D721Med (cell line): ENCODE measurements at regions not wholly inside any gene's neighbourhood (a gene's known extent, or its start where the extent isn't known, plus 50 kb on each side); places are given as distances from the start of the nearest gene placed in this dataset.

ENCODE experiments used
- DNase-seq: peaks from one replicate; pipeline ENCODE4 v3.0.0; 2011; ENCODE audit warnings: low spot score; ENCODE audit not compliant: insufficient read length
- FAIRE-seq: peaks from 2 replicates; lab custom pipeline; 2011; peaks lifted over from hg19 to GRCh38; lab: Jason Lieb, UNC
- CTCF ChIP-seq: IDR thresholded peaks from 2 replicates; pipeline ENCODE4 v1.5.1; 2012; ENCODE audit warnings: mild to moderate bottlenecking, control low read depth; ENCODE audit not compliant: insufficient read depth; ENCODE audit errors: missing control alignments

- DNase-seq = no peak
- no peak for TF ChIP-seq CTCF
- no peak for FAIRE-seq
These were observed 113.4 kb upstream of the F3 start for GRCh38 chr1:94654919-94655318.

GRCh38 chr1:94654459-94654858 lies 112.9 kb upstream of the F3 start:
- no peak for FAIRE-seq
- no peak for TF ChIP-seq CTCF
- DNase-seq = no peak

- no peak for TF ChIP-seq CTCF
- DNase-seq (no peak), FAIRE-seq (no peak)
These were observed 112.5 kb upstream of the F3 start for GRCh38 chr1:94654031-94654430.

GRCh38 chr1:94653454-94653853 lies 111.9 kb upstream of the F3 start:
- DNase-seq (no peak), FAIRE-seq (no peak)
- TF ChIP-seq CTCF = no peak

GRCh38 chr1:94651076-94651475 lies 109.5 kb upstream of the F3 start:
- no peak for FAIRE-seq

GRCh38 chr1:94650301-94650700 lies 108.7 kb upstream of the F3 start:
- no peak for FAIRE-seq
- no peak for TF ChIP-seq CTCF

More at GRCh38 chr1:94651076-94651475, 109.5 kb upstream of the F3 start:
- DNase-seq = no peak
- TF ChIP-seq CTCF = no peak

GRCh38 chr1:94648225-94649007 lies 106.9 kb upstream of the F3 start:
- DNase-seq (no peak), FAIRE-seq (no peak)
- no peak for TF ChIP-seq CTCF

More at GRCh38 chr1:94650301-94650700, 108.7 kb upstream of the F3 start:
- no peak for DNase-seq
